ENCODE measurements at regions not wholly inside any gene's neighbourhood (a gene's known extent, or its start where the extent isn't known, plus 50 kb on each side); places are given as distances from the start of the nearest gene placed in this dataset.

- H3K27ac ChIP-seq = no peak overlapping the region
- H3K27me3 ChIP-seq = no peaks in the 10 kb centered on the region
- intact Hi-C loops (cut with DNase I) = no loop called here
- no peak for DNase-seq
- WGBS, 2 donors = 52 to 54% methylated on average over 2 of the region's 2 CpGs
- H3K36me3 ChIP-seq = no peaks in the 10 kb centered on the region
- no peak overlapping the region for H3K4me3 ChIP-seq (replicated peaks in 1 of 3)
- no peaks in the 10 kb centered on the region for H3K4me1 ChIP-seq
- H3K9me3 ChIP-seq = no peaks in the 10 kb centered on the region
- TF ChIP-seq CTCF (IDR thresholded peaks at IDR 0.05) (no peak), POLR2A (IDR thresholded peaks at IDR 0.05) (no peak)
These were observed 666.9 kb downstream of the PLCL1 start for GRCh38 chr2:198471291-198471690.

GRCh38 chr2:198468136-198468535, 663.7 kb downstream of the PLCL1 start:
- TF ChIP-seq POLR2A (IDR thresholded peaks at IDR 0.05) (no peak), CTCF (IDR thresholded peaks at IDR 0.05) (no peak)
- 84 to 86% methylated on average over 3 of the region's 3 CpGs for WGBS, 2 donors
- Histone ChIP-seq H3K27me3 (no peaks in the 10 kb centered on the region), H3K4me3 (replicated peaks in 1 of 3) (no peak overlapping the region), H3K9me3 (no peaks in the 10 kb centered on the region), H3K27ac (no peak overlapping the region), H3K36me3 (no peaks in the 10 kb centered on the region), H3K4me1 (no peaks in the 10 kb centered on the region)
- DNase-seq = no peak
- intact Hi-C loops (cut with DNase I) = no loop called here

- no peaks in the 10 kb centered on the region for H3K9me3 ChIP-seq
- no peaks in the 10 kb centered on the region for H3K27me3 ChIP-seq
- no peaks in the 10 kb centered on the region for H3K4me1 ChIP-seq
- intact Hi-C loops (cut with DNase I) = no loop called here
- TF ChIP-seq CTCF (IDR thresholded peaks at IDR 0.05) (no peak), POLR2A (IDR thresholded peaks at IDR 0.05) (no peak)
- H3K36me3 ChIP-seq = no peaks in the 10 kb centered on the region
- H3K4me3 ChIP-seq (replicated peaks in 1 of 3) = no peak overlapping the region
- no peak for DNase-seq
- H3K27ac ChIP-seq = no peak overlapping the region
- WGBS, 2 donors = 91 to 92% methylated on average over 6 of the region's 6 CpGs
These were observed 661.6 kb downstream of the PLCL1 start for GRCh38 chr2:198465970-198466369.

- no peak overlapping the region for H3K27ac ChIP-seq
- TF ChIP-seq POLR2A (IDR thresholded peaks at IDR 0.05) = no peak
- no peak for TF ChIP-seq CTCF (IDR thresholded peaks at IDR 0.05)
- no peak for DNase-seq
- H3K36me3 ChIP-seq = no peaks in the 10 kb centered on the region
- H3K27me3 ChIP-seq = no peaks in the 10 kb centered on the region
- no peak overlapping the region for H3K4me3 ChIP-seq (replicated peaks in 1 of 3)
- no peaks in the 10 kb centered on the region for H3K9me3 ChIP-seq
- 71 to 78% methylated on average over 2 of the region's 2 CpGs for WGBS, 2 donors
- intact Hi-C loops (cut with DNase I) = no loop called here
- H3K4me1 ChIP-seq = no peaks in the 10 kb centered on the region
These were observed 652.0 kb downstream of the PLCL1 start for GRCh38 chr2:198456418-198456817.

- Histone ChIP-seq H3K27ac (no peak overlapping the region), H3K27me3 (no peaks in the 10 kb centered on the region), H3K4me1 (no peaks in the 10 kb centered on the region), H3K4me3 (replicated peaks in 1 of 3) (no peak overlapping the region), H3K36me3 (no peaks in the 10 kb centered on the region), H3K9me3 (no peaks in the 10 kb centered on the region)
- no peak for DNase-seq
- intact Hi-C loops (cut with DNase I) = no loop called here
- TF ChIP-seq CTCF (IDR thresholded peaks at IDR 0.05) = no peak
- TF ChIP-seq POLR2A (IDR thresholded peaks at IDR 0.05) = no peak
- 83 to 85% methylated on average over 2 of the region's 2 CpGs for WGBS, 2 donors
These were observed 649.5 kb downstream of the PLCL1 start for GRCh38 chr2:198453866-198454265.

Data from thyroid gland (tissue), 4 donors.